GM19395 (cell line): ENCODE measurements at regions not wholly inside any gene's neighbourhood (a gene's known extent, or its start where the extent isn't known, plus 50 kb on each side); places are given as distances from the start of the nearest gene placed in this dataset.
A peak's percentile ranks its signal among the peaks of the same experiment; 100 is the strongest.
"Not testable (repeated sequence)": the region's sequence is repeated elsewhere in the genome, so short reads cannot be mapped to it uniquely, and the experiment has no call there.

Experiments used
- ATAC-seq: cut with Tn5 transposase; IDR thresholded peaks from one replicate; pipeline ENCODE4 v1.9.1; 2021; ENCODE audit warnings: mild to moderate bottlenecking, moderate library complexity; ENCODE audit not compliant: unreplicated experiment

DNA sequence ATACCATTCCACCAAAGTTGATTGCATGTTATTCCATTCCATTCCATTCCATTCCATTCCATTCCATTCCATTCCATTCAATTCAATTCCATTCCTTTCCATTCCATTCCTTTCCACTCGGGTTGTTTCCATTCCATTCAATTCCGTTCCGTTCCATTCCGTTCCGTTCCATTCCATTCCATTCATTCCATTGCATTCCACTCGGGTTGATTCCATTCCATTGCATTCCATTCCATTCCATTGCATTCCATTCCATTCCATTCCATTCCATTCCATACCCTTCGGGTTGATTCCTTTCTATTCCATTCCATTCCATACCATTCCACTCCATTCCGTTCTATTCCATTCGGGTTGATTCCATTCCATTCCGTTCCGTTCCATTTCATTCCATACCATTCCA, 166.9 kb downstream of the CWH43 start:
- peak; percentile 39 for ATAC-seq

DNA sequence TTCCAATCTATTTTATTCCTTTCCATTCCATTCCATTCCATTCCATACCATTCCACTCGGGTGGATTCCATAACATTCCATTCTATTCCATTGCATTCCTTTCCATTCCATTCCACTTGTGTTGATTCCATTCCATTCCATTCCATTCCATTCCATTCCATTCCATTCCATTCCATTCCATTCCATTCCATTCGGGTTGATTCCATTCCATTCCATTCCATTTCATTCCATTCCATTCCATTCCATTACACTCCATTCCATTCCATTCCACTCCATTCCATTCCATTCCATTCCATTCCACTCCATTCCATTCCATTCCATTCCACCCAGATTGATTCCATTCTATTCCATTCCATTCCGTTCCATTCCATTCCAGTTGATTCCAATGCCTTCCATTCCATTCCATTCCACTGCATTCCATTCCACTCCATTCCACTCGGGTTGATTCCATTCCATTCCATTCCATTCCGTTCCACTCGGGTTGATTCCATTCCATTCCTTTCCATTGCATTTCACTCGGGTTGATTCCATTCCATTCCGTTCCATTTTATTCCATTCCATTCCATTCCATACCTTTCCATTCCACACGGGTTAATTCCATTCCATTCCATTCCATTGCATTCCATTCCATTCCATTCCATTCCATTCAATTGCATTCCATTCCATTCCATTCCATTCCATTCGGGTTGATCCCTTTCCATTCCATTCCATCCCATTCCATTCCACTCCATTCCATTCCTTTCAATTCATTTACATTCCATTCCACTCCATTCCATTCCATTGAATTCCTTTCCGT, 168.4 kb downstream of the CWH43 start:
- ATAC-seq = peak; percentile 79

DNA sequence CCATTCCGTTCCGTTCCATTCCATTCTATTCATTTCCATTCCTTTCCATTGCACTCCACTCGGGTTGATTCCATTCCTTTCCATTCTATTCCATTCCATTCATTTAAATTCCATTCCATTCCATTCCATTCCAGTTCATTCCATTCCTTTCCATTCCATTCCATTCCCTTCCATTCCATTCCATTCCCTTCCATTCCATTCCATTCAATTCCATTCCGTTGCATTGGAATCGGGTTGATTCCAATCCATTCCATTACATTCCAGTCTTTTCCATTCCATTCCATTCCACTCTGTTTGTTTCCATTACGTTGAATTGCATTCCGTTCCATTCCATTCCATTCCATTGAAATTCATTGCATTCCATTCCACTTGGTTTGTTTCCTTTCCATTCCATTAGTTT, 169.2 kb downstream of the CWH43 start:
- ATAC-seq = not testable (repeated sequence)

DNA sequence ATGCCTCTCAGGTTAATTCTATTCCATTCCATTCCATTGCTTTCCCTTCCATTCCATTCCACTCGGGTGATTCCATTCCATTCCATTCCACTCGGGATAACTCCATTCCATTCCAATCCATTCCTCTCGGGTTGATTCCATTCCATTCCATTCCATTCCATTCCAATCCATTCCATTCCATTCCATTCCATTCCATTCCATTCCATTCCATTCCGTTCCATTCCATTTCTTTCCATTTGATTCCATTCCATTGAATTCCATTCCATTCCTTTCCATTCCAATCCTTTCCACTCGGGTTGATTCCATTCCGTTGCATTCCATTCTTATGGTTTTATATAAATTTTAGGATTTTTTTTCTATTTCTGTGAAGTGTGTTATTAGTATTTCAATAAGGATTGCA, 170.2 kb downstream of the CWH43 start:
- not testable (repeated sequence) for ATAC-seq

DNA sequence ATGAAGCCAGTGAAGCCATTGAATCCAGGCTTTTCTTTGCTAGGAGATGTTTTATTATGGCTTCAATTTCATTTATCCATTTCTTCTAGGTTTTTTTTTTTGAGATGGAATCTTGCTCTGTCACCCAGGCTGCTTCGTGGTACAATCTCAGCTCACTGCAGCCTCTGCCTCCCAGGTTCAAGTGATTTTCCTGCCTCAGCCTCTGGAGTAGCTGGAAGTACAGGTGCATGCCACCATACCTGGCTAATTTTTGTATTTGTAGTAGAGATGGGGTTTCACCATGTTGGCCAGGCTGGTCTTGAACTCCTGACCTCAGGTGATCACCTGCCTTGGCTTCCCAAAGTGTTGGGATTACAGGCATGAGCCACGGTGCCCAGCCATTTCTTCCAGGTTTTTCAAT, 171.6 kb downstream of the CWH43 start:
- ATAC-seq = not testable (repeated sequence)

DNA sequence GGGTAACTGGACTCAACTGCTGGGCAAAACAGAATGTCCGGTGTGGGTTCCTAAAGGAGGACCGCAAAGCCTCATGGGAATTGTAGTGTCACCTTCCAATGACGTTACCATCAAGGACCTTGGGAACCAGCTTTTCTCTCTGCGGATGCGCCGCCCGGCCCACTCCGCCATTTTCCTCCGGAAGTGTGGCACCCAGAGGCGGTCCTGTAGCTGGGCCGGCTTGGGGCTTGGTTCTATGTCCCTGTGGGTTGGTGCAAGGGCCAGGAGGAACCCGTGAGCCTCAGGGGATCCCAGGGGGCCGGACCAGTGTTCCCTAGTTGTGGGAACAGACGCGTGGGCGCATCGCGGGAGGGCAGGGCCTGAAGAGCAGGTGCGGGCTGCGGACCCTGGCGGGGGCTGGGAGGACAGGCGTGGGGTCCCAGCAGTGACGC, 175.1 kb downstream of the CWH43 start:
- not testable (repeated sequence) for ATAC-seq

DNA sequence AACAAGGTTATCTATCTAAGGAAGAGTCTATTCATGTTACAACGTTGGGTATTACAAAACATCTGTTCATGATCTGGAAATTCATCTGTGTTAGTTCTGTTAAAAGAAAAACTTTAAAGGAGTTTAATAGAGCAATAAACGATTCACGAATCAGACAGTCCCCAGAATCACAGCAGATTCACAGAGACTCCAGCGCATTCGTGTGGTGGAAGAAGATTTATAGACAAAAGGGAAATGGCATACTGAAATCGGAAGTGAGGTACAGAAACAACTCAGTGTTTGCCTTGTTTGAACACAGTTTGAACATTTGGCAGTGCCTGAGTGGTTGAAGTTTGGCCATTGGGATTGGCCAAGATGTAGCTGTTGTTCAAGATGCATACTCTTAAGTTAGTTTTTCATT, 178.8 kb downstream of the CWH43 start:
- not testable (repeated sequence) for ATAC-seq

DNA sequence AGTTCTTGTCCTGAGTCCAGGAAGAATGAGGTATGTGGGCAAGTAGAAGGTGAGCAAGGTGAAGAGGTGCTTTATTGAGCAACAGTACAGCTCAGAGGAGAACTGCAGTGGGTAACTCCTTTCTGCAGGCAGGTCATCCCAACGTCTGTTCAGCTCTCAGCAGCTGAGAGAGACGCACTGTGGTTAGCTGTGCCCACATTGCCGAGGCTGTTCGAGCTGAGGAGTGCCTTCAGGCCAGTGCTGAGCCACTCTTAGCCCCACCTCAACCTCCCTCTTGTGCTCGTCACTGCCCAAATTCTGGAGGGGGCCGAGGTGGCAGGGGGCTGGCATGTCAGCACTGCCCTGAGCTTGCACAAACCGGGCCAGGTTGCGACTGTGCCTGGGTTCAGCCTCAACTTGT, 191.8 kb downstream of the CWH43 start:
- not testable (repeated sequence) for ATAC-seq

DNA sequence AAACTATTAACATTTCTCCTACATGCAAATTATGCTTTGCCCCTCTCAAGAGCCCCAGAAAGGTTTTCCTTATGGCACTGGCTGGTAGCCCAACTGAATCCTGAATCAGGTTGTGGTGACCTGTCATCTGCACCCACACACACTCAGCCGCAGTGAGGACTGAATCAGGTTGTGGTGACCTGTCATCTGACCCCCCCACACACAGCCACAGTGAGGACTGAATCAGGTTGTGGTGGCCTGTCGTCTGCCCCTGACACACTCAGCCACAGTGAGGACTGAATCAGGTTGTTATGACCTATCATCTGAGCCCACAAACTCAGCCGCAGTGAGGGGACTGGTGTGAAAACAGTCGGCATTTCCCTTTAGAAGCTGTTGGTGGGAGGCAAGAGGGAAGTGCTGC, 195.0 kb downstream of the CWH43 start:
- not testable (repeated sequence) for ATAC-seq

DNA sequence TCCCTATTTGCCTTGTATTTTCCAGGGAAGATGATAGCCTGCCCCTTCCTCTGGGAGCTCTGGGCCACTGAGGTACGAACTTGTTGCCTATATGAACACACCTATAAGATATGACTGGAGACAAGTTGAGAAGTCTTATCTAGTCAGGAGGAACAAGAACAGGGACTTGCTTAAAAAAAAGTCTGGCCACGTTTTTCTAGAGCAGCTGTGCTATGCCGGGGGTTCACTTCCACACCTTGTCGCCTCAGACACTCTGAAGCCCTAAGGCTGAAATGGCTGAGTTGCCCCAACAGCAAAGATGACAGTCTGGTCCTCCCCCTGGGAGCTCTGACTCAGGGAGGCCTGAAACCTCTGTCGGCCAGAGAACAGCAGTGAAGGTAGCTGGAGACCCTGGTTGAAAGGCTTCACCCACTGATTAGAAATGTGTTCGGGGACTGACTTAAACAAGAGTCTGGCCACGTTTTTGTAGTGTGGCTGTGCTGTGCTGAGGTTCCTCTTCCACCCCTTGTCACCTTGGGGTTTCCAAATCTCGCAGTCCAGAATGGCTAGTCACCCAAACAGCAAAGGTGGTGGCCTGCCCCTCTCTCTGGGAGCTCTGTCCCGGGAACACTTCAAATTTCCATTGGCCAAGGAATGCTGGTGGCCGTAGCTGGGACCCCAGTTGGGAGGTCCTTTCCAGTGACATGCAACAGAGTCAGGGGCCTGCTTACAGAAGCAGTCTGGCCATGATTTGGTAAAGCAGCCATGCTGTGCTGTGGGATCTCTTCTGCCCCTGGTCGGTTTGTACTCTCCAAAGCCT, 225.5 kb downstream of the CWH43 start:
- ATAC-seq = not testable (repeated sequence)

DNA sequence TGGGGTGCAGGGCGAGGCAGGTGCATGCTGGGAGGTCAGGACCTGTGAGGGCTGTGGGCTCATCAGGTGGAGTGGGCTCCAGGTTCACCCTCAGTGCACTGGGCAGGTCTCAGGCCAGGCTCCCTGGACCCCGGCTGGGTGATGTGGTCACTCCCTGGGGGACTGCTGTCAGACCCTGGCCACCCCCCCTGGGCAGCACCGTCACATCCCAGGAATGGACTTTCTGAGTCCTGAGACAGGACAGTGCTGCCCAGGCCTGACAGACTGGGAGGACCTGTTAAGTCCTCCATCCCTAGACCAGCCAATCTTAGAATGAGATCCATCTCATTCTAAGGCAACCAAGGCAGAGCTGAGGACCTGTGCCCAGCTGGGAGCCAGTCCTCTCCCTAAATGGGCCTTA, 227.2 kb downstream of the CWH43 start:
- not testable (repeated sequence) for ATAC-seq

DNA sequence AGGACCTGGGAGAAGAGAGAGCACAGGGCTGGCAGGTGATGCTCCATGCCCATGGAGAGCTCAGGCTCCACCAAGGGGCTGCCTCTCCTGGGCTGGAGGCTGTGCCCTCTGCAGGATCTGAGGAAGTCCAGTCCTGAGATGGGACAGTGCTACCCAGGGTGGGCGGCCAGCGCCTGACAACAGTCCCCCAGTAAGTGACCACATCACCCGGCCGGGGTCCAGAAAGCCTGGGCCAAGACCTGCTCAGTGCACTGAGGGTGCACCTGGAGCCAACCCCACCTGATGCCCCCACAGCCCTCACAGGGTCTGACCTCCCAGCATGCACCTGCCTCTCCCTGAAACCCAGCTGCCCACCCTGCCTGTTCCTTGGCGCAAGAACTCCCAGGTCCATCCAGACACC, 227.7 kb downstream of the CWH43 start:
- ATAC-seq = not testable (repeated sequence)

DNA sequence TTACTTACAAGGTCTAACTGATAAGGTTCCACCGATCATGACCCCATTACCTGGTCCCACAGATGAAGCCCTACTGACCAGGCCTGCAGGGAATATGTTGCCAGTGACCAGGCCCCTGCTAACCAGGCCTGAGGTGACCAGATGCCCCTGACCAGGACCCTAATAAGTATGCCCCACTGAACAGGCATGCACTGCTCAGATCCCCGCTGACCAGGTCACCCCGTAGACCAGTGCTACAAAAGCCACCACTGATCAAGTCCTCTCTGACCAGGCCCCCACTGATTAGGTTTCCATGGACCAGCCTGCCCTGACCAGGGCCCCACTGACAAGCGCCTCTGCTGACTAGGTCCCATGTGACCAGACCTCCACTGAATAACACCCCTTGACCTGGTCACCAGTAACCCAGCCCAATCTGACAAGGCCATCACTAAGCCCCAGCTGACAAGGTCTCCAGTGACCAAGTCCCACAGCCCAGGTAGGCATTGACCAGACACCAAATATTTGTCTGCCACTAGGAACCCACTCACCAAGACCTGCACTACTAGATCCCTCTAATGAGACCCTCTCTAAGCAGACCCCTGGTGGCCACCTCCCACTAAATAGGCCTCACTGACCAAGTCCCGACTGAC, 228.5 kb downstream of the CWH43 start:
- not testable (repeated sequence) for ATAC-seq

DNA sequence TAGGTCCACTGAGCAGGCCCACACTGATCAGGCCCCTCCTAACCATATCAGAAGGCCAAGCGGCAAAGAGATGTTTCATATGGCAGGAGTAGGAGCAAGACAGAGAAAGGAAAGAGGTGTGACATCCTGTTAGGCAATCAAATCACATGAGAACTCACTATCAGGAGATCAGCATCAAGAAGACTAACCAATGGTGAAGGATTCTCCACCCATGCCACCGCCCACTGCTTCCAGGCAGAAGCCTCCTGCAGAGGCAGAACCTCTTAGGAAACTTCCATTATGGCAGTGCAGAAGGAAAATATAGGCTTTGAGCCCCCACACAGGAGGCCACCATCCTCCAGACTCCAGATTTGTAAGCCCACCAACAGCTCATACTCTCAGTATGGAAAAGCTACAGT, 229.0 kb downstream of the CWH43 start:
- ATAC-seq = not testable (repeated sequence)

DNA sequence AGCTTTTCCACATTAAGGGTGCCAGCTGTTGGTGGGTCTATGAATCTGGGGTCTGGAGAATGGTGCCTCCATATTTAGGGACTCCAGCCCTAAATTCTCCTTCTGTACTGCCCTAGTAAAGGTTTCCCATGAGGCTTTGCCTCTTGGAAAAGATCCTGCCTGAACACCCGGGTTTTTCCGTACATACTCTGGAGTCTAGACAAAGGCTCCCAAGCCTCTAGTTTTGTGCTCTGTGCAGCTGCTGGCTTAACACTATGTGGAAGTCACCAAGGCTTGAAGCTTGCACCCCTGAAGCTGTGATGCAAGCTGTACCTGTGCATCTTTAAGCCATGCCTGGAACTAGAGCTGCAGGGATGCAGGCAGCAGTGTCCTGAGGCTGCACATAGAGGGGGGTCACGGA, 230.5 kb downstream of the CWH43 start:
- not testable (repeated sequence) for ATAC-seq

DNA sequence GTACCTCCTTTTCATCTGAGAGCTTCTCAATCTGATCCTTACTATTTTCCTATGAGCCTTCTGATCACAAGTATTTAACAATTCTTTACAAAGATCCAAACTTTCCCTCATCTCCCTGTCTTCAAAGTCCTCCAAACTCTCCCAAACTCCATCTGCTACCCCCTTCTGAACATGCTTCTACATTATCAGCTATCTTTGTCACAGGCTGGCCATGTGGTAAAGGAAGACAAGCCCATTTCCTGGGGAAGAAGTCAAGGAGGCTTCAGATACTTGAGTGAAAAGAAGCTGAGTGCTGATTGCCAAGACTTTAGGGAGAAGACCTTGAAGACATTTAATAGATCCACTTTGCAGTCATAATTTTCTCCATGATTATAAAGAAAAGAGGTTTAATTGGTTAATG, 231.4 kb downstream of the CWH43 start:
- no peak for ATAC-seq

DNA sequence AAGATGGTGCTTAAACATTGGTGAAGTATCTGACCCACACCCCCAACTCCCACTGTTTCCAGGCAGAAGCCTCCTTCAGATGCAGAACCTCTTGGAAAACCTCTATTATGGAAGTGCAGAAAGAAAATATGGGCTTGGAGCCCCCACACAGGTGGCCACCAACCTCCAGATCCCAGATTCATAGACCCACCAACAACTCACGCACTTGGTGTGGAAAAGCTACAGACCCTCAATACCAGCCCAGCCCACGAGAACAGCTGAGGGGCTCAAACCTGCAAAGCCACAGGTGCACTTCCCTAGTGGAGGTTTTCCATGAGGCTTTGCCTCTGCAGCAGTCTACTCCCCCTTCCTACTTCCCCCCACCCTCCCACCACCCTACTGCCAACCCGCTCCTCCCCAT, 232.0 kb downstream of the CWH43 start:
- ATAC-seq = not testable (repeated sequence)

DNA sequence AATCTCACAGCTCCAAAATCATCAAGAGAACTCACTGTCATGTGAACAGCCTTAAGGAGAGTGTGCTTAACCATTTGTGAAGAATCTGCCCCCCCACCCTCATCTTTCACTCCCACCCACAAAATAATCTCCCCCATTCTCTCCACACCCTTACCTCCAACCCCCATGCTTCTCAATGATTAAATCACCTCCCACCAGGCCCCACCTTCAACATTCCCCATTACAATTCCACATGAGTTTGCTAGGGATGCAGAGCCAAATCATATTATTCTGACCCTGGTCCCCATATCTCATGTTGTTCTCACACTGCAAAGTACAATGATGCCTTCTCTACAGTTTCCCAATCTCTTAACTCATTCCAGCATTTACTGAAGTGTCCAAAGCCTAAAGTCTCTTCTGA, 232.9 kb downstream of the CWH43 start:
- ATAC-seq = not testable (repeated sequence)

DNA sequence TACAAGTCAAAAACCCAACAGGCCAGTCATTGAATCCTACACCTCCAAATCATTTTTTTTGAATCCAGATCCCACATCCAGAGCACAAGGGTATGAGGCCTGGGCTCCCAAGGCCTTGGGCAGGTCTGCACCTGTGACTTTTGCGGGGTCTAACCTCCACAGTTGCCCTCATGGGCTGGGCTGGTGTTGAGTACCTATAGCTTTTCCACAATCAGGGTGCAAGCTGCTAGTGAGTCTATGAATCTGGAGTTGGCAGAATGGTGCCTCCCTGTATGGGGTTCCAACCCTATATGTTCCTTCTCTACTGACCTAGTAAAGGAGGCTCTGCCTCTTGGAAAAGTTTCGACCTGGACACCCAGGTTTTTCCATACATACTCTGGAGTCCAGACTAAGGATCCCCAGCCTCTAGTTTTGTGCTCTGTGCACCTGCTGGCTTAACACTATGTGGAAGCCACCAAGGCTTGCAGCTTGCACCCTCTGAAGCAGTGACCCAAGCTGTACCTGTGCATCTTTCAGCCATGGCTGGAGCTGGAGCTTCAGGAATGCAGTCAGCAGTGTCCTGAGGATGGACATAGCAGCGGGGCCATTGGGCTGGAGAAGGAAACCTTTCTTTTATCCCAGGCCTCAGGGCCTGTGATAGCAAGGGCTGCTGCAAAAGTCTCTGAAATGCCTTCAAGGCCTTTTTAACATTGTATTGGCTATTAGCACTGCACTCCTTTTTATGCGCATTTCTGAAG, 233.6 kb downstream of the CWH43 start:
- ATAC-seq = not testable (repeated sequence)

DNA sequence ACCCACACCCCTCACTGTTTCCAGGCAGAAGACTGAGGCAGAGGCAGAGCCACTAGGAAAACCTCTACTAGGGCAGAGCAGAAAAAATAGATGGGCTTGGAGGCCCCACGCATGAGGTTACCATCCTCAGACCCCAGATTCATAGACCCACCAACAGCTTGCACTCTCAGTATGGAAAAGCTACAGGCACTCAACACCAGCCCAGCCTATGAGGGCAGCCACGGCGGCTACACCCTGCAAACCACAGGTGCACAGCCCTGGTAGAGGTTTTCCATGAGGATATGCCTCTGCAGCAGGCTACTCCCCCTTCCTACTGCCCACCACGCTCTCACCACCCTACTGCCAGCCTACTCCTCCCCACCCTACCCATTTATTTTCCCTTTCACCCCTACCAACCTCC, 235.1 kb downstream of the CWH43 start:
- no peak for ATAC-seq

DNA sequence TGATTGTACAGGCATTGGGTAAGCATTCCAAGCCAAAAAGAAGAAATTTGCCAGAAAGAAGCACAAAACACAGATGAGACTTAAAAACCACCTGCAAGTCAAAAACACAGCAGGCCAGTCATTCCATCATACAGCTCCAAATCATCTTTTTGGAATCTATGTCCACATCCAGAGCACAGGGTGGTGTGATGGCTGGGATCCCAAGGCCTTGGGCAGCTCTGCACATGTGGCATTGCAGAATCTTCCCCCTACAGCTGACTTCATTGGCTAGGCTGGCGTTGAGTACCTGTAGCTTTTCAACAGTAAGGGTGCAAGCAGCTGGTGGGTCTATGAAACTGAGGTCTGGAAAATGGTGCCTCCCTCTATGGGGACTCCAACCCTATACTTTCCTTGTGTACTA, 236.7 kb downstream of the CWH43 start:
- ATAC-seq = not testable (repeated sequence)
